NOMO-1 treated with dmso at 0.1 percent for 144 hours (cell line): ENCODE measurements at regions not wholly inside any gene's neighbourhood (a gene's known extent, or its start where the extent isn't known, plus 50 kb on each side); places are given as distances from the start of the nearest gene placed in this dataset.
"Not testable (repeated sequence)": the region's sequence is repeated elsewhere in the genome, so short reads cannot be mapped to it uniquely, and the experiment has no call there.

ENCODE experiments used
- DNase-seq: peaks from one replicate; lab custom pipeline; 2025; ENCODE audit not compliant: unreplicated experiment; lab: John Stamatoyannopoulos, UW

- no peak for DNase-seq
These were observed 260.4 kb downstream of the BRINP2 start for GRCh38 chr1:177431123-177431522.

GRCh38 chr1:177429234-177429633, 258.5 kb downstream of the BRINP2 start:
- no peak for DNase-seq

GRCh38 chr1:177427811-177428210, 257.1 kb downstream of the BRINP2 start:
- DNase-seq, result no peak

GRCh38 chr1:177426497-177426896, 255.7 kb downstream of the BRINP2 start:
- DNase-seq, result no peak

- no peak for DNase-seq
These were observed 254.4 kb downstream of the BRINP2 start for GRCh38 chr1:177425199-177425598.

- no peak for DNase-seq
These were observed 254.0 kb downstream of the BRINP2 start for GRCh38 chr1:177424744-177425143.

- no peak for DNase-seq
These were observed 252.3 kb downstream of the BRINP2 start for GRCh38 chr1:177423090-177423489.

GRCh38 chr1:177413982-177414596, 243.3 kb downstream of the BRINP2 start:
- no peak for DNase-seq

GRCh38 chr1:177411381-177411780, 240.6 kb downstream of the BRINP2 start:
- DNase-seq, result no peak

- no peak for DNase-seq
These were observed 239.5 kb downstream of the BRINP2 start for GRCh38 chr1:177410179-177410766.

GRCh38 chr1:177406323-177406722, 235.6 kb downstream of the BRINP2 start:
- DNase-seq, result not testable (repeated sequence)

- no peak for DNase-seq
These were observed 221.6 kb downstream of the BRINP2 start for GRCh38 chr1:177392336-177392735.

GRCh38 chr1:177385760-177386698, 215.3 kb downstream of the BRINP2 start:
- DNase-seq, result no peak

GRCh38 chr1:177384461-177384860, 213.7 kb downstream of the BRINP2 start:
- DNase-seq, result no peak

GRCh38 chr1:177383715-177384114, 213.0 kb downstream of the BRINP2 start:
- peak; percentile 2 for DNase-seq

GRCh38 chr1:177377866-177378265, 207.1 kb downstream of the BRINP2 start:
- DNase-seq, result no peak

GRCh38 chr1:177368255-177368654, 197.5 kb downstream of the BRINP2 start:
- no peak for DNase-seq

GRCh38 chr1:177366091-177366490, 195.3 kb downstream of the BRINP2 start:
- DNase-seq, result no peak

- no peak for DNase-seq
These were observed 190.0 kb downstream of the BRINP2 start for GRCh38 chr1:177360791-177361190.

- no peak for DNase-seq
These were observed 186.1 kb downstream of the BRINP2 start for GRCh38 chr1:177356674-177357435.

- DNase-seq, result no peak
These were observed 184.8 kb downstream of the BRINP2 start for GRCh38 chr1:177355575-177355974.
